NCI-H2081 treated with DMSO at 0.1 percent for 48 hours (cell line): ENCODE measurements at regions not wholly inside any gene's neighbourhood (a gene's known extent, or its start where the extent isn't known, plus 50 kb on each side); places are given as distances from the start of the nearest gene placed in this dataset.
"Not testable (repeated sequence)": the region's sequence is repeated elsewhere in the genome, so short reads cannot be mapped to it uniquely, and the experiment has no call there.

ENCODE experiments used
- DNase-seq: peaks from one replicate; lab custom pipeline; 2025; lab: John Stamatoyannopoulos, UW

GRCh38 chr14:30443368-30444007 is 115.5 kb upstream of the G2E3 start:
- peak; percentile 43 for DNase-seq

GRCh38 chr14:30444451-30444850 is 114.5 kb upstream of the G2E3 start:
- DNase-seq, result no peak

- no peak for DNase-seq
These were observed 113.8 kb upstream of the G2E3 start for GRCh38 chr14:30445011-30445793.

GRCh38 chr14:30445852-30446251 is 113.1 kb upstream of the G2E3 start:
- DNase-seq, result no peak

GRCh38 chr14:30450631-30451545 is 108.1 kb upstream of the G2E3 start:
- DNase-seq, result peak; percentile 82

GRCh38 chr14:30456296-30456695 is 102.7 kb upstream of the G2E3 start:
- no peak for DNase-seq

- DNase-seq, result peak; percentile 56
These were observed 96.6 kb upstream of the G2E3 start for GRCh38 chr14:30462358-30462757.

- no peak for DNase-seq
These were observed 94.5 kb upstream of the G2E3 start for GRCh38 chr14:30464481-30464880.

GRCh38 chr14:30468354-30468753 is 90.6 kb upstream of the G2E3 start:
- no peak for DNase-seq

GRCh38 chr14:30471980-30472379 is 87.0 kb upstream of the G2E3 start:
- DNase-seq, result no peak

GRCh38 chr14:30473846-30474696 is 84.9 kb upstream of the G2E3 start:
- not testable (repeated sequence) for DNase-seq

GRCh38 chr14:30482276-30482675 is 76.7 kb upstream of the G2E3 start:
- DNase-seq, result no peak

- DNase-seq, result no peak
These were observed 74.8 kb upstream of the G2E3 start for GRCh38 chr14:30484201-30484600.

GRCh38 chr14:30484976-30485375 is 74.0 kb upstream of the G2E3 start:
- DNase-seq, result no peak

GRCh38 chr14:30496852-30497251 is 62.1 kb upstream of the G2E3 start:
- DNase-seq, result no peak

- no peak for DNase-seq
These were observed 59.6 kb upstream of the G2E3 start for GRCh38 chr14:30499358-30499757.

- DNase-seq, result peak; percentile 91
These were observed 58.7 kb upstream of the G2E3 start for GRCh38 chr14:30500222-30500621.

- DNase-seq, result no peak
These were observed 51.7 kb upstream of the G2E3 start for GRCh38 chr14:30507209-30507608.
